NB4 (cell line): ENCODE measurements at regions not wholly inside any gene's neighbourhood (a gene's known extent, or its start where the extent isn't known, plus 50 kb on each side); places are given as distances from the start of the nearest gene placed in this dataset.

Experiments used
- DNase-seq: peaks from one replicate; pipeline ENCODE4 v3.0.0; 2010; ENCODE audit warnings: low read depth
- H3K4me3 ChIP-seq: one replicate; pipeline ENCODE4 v1.5.1; 2011; ENCODE audit warnings: mild to moderate bottlenecking, low read depth, low read length, moderate library complexity
- MYC ChIP-seq: IDR thresholded peaks from 2 replicates; pipeline ENCODE4 v1.6.1; 2011; ENCODE audit warnings: low read depth, low read length
- POLR2A ChIP-seq: IDR thresholded peaks from 2 replicates; pipeline ENCODE4 v1.6.1; 2011; ENCODE audit warnings: mild to moderate bottlenecking; ENCODE audit not compliant: insufficient read length; ENCODE audit errors: extremely low read depth
- TF ChIP-seq, protein P1 (sequence below): IDR thresholded peaks from one replicate; pipeline ENCODE4 v1.5.1; 2012; ENCODE audit warnings: low read depth, low read length
- TF ChIP-seq, protein P2 (sequence below): IDR thresholded peaks from 2 replicates; pipeline ENCODE4 v1.6.1; 2011; ENCODE audit warnings: low read depth, low read length

DNA sequence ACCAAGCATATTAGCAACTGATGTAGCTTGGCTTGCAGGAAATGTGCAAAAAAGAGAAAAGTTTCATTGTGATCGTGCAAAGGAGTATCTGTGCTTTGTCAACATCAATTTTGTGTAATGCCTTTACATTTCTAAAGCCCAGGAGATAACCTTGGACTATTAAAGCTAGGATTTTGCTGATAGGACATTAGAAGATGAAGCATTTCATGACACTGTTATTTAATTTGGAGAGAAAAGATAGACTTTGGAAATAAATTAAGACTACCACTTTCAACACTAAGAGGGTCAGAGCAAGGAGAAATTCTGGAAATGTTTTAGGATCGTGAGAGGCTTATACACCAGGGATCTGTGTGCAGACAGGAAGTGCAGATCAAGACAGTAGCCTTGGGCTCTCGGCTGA, 120.6 kb upstream of the MID1 start:
- no peak for DNase-seq
- TF ChIP-seq POLR2A (no peak), MYC (no peak)
- TF ChIP-seq, protein P1, sequence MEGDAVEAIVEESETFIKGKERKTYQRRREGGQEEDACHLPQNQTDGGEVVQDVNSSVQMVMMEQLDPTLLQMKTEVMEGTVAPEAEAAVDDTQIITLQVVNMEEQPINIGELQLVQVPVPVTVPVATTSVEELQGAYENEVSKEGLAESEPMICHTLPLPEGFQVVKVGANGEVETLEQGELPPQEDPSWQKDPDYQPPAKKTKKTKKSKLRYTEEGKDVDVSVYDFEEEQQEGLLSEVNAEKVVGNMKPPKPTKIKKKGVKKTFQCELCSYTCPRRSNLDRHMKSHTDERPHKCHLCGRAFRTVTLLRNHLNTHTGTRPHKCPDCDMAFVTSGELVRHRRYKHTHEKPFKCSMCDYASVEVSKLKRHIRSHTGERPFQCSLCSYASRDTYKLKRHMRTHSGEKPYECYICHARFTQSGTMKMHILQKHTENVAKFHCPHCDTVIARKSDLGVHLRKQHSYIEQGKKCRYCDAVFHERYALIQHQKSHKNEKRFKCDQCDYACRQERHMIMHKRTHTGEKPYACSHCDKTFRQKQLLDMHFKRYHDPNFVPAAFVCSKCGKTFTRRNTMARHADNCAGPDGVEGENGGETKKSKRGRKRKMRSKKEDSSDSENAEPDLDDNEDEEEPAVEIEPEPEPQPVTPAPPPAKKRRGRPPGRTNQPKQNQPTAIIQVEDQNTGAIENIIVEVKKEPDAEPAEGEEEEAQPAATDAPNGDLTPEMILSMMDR = no peak
- TF ChIP-seq, protein P2, sequence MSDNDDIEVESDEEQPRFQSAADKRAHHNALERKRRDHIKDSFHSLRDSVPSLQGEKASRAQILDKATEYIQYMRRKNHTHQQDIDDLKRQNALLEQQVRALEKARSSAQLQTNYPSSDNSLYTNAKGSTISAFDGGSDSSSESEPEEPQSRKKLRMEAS = no peak
- H3K4me3 ChIP-seq = no peak overlapping the region

DNA sequence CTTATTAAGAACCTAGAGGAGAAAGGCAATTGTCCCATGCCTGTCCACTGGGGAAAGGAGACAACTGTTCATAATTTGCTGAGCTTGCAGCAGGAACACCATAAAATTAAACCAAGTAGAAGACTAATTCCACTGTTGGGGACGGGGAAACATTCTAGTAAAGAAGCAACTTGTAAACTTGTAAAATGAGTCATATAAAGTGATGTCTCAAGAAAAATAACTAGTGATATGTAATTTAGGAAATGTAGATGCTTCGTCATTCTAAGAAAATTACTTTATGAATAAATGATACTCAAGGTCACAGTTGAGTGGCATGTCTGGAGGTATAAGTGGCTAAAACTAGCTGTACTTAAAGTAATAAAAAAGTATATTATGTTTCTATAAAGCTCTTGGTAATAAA, 121.2 kb upstream of the MID1 start:
- TF ChIP-seq POLR2A = no peak
- TF ChIP-seq, protein P2 = no peak
- TF ChIP-seq, protein P1 = no peak
- TF ChIP-seq MYC = no peak
- H3K4me3 ChIP-seq = no peak overlapping the region
- DNase-seq = no peak

DNA sequence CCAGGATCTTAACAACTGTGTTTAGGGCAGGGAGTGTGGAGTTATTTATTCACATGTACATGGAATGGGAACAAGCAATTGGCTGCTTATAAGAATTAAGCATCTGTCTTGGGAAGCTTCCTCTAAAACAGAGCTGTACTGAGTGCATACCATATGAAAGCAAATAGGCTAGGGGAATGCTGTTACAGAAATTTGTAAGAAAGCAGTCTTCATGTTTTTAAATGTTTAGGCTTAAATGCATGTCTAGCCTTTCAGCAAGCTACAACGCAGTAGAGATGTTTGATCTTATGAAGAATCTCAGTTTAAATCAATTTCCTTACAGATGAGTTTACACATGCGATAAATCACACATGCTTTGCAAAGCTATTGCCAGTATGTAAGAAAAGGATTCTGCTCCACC, 123.1 kb upstream of the MID1 start:
- no peak overlapping the region for H3K4me3 ChIP-seq
- DNase-seq = no peak
- TF ChIP-seq POLR2A = no peak
- TF ChIP-seq, protein P2 = no peak
- TF ChIP-seq MYC = no peak
- TF ChIP-seq, protein P1 = no peak

DNA sequence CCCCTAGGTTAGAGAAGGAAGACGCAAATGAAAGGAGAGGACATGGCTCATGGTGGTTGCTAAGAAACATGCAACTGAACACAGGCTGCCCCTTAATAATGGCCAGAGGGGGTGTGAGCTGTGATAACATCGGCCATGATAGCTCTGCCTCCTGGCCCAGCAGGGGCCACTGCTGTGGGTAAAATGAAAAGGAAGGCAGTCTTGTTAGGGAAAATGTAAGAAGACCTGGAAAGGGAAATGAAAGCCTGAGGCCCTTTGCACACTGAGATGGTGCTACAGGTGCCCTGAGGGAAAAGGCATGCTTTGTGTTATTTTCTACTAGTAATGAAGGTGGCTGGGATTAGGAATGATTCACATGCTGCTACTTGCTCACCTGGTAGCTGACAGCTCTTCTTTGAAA, 123.6 kb upstream of the MID1 start:
- no peak for DNase-seq
- TF ChIP-seq MYC = no peak
- TF ChIP-seq, protein P1 = no peak
- TF ChIP-seq, protein P2 = no peak
- TF ChIP-seq POLR2A = no peak
- no peak overlapping the region for H3K4me3 ChIP-seq

DNA sequence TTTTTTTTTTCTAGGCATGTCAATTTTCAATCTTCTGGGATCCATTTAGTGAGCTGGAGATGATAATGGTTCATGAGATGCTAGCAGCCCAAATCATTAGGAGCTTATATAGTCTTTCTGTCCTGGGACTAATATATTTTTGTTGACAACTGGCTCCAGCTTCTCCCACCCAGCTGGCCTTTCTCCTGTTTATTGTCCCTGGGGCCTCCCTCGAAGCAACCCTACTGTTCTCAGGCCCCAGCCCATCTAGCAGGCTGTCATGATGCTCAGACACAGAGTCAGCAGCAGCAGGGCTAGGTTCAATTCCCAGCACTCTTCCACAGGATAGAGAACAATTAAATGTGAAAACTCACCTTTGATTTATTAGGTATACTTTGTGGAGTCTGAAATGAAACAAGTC, 127.6 kb upstream of the MID1 start:
- TF ChIP-seq POLR2A = no peak
- TF ChIP-seq, protein P1 = no peak
- TF ChIP-seq MYC = no peak
- TF ChIP-seq, protein P2 = no peak
- no peak overlapping the region for H3K4me3 ChIP-seq
- DNase-seq = no peak

DNA sequence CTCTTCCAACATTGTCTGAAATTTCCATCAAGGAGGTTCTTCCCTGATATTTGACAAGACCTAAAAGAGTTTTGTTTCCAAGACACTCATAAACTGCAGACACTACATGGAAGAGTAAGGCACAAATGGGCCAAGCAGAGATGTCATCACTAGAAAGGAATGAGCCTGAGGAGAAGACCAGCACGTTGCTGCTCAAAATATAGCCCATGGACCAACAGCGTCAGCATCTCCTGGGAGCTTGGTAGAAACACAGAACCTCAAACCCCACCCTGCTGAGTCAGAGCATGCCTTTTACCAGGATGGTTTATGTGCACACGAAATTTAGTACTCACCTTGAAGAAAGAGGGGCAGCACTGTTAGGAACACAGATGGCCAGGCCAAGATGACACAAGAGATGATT, 128.7 kb upstream of the MID1 start:
- TF ChIP-seq POLR2A (no peak), MYC (no peak)
- TF ChIP-seq, protein P1 = no peak
- TF ChIP-seq, protein P2 = no peak
- no peak overlapping the region for H3K4me3 ChIP-seq
- DNase-seq = no peak
